Chondrocyte (in vitro differentiated cells): ENCODE measurements at regions not wholly inside any gene's neighbourhood (a gene's known extent, or its start where the extent isn't known, plus 50 kb on each side); places are given as distances from the start of the nearest gene placed in this dataset.

ENCODE experiments used
- DNase-seq: peaks from one replicate; pipeline ENCODE4 v3.0.0; 2021; ENCODE audit warnings: mixed read lengths, low spot score
- H3K27ac Mint-ChIP-seq: one replicate; pipeline ENCODE4 v1.8.0; 2021; ENCODE audit warnings: mild to moderate bottlenecking, moderate library complexity, mixed read lengths; ENCODE audit not compliant: unreplicated experiment
- H3K27me3 Mint-ChIP-seq: 2 replicates; pipeline ENCODE4 v1.8.0; 2021; ENCODE audit warnings: low read depth, mixed read lengths
- H3K36me3 Mint-ChIP-seq: 2 replicates; pipeline ENCODE4 v1.8.0; 2021; ENCODE audit warnings: low read depth, mixed read lengths
- H3K4me1 Mint-ChIP-seq: 2 replicates; pipeline ENCODE4 v1.8.0; 2021; ENCODE audit warnings: low read depth, mild to moderate bottlenecking, mixed read lengths
- H3K4me3 Mint-ChIP-seq: one replicate; pipeline ENCODE4 v1.8.0; 2021; ENCODE audit warnings: mild to moderate bottlenecking, moderate library complexity, mixed read lengths; ENCODE audit not compliant: unreplicated experiment
- H3K9me3 Mint-ChIP-seq: 2 replicates; pipeline ENCODE4 v1.8.0; 2021; ENCODE audit warnings: low read depth, mixed read lengths
- TF ChIP-seq, protein P1 (sequence below): fragments of 200-600 bp; sonication (generic); IDR thresholded peaks from 2 replicates; pipeline ENCODE4 v1.5.0; 2021; ENCODE audit warnings: antibody characterized with exemption, mild to moderate bottlenecking, moderate library complexity

DNA sequence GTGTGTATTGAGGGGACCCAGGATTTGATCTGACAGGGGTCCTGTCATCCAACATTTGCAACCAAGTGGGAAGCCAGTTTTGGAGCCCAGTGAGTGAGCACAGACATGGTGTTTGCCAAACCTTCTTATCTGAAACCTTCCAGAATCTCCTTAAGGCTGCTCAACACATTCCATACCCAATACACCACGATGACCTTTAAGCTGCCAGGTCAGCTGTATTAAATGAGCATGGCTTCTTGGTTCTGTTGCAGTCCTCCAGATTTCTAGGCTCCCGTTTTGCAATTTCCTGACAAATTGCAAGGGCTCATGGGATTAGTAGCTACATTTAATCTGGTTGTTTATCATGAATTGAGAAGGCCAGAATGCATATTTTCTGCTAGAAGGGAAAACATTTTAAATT is 124.2 kb upstream of the ATP10B start:
- no peaks in the 10 kb centered on the region for H3K4me1 Mint-ChIP-seq
- H3K27ac Mint-ChIP-seq: no peak overlapping the region
- no peak for DNase-seq
- no peaks in the 10 kb centered on the region for H3K9me3 Mint-ChIP-seq
- H3K27me3 Mint-ChIP-seq: peaks cover 6% of the 10 kb centered on the region
- H3K4me3 Mint-ChIP-seq: no peak overlapping the region
- H3K36me3 Mint-ChIP-seq: no peaks in the 10 kb centered on the region
- TF ChIP-seq, protein P1, sequence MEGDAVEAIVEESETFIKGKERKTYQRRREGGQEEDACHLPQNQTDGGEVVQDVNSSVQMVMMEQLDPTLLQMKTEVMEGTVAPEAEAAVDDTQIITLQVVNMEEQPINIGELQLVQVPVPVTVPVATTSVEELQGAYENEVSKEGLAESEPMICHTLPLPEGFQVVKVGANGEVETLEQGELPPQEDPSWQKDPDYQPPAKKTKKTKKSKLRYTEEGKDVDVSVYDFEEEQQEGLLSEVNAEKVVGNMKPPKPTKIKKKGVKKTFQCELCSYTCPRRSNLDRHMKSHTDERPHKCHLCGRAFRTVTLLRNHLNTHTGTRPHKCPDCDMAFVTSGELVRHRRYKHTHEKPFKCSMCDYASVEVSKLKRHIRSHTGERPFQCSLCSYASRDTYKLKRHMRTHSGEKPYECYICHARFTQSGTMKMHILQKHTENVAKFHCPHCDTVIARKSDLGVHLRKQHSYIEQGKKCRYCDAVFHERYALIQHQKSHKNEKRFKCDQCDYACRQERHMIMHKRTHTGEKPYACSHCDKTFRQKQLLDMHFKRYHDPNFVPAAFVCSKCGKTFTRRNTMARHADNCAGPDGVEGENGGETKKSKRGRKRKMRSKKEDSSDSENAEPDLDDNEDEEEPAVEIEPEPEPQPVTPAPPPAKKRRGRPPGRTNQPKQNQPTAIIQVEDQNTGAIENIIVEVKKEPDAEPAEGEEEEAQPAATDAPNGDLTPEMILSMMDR: no peak

DNA sequence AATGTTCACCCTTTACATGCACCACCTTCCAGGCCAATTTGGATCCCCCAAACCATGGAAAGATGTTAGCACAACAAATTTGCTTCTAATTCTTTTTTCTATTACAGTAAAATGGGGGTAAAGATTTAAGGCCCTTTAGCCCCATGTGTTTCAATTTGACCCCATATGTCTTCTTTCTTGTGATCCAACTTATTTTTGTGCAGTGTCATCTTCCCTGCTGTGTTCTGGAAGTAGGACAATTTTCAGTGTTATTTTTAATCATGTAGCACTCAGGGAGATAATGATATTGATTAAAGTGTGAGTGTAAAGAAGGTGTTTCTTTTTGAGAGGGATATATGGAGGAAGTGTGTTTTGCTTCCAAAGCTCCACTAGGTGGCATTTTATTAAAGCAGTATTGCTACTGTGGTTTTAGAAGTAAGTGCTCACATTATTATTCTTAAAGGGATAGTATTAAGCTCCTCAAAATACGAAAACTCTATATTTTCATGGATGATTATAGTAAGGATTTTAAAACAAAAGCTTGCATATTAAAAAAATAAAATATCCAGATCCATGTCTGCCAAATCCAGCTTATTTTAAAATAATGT is 118.7 kb upstream of the ATP10B start:
- Mint-ChIP-seq H3K27me3 (peaks cover 6% of the 10 kb centered on the region), H3K27ac (no peak overlapping the region), H3K4me3 (no peak overlapping the region)

DNA sequence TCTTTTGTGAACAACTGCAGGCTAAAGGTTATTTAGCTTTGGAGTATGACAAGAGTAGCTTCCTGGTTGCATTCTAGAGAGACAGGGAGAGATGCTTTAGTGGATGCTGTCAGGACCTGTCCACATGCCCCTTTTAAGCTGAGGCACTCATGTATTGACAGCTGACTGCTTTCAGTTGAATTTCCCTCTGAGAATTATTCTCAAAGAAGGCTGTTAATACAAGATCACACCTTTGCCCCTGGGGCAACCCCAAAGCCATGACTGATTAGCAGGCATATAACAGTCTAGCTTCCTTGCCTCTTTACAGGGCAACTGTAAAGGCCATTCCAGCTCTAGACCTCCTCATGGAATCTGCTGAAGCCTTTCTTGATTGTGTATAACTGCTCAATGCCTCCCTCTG is 117.6 kb upstream of the ATP10B start:
- no peaks in the 10 kb centered on the region for H3K36me3 Mint-ChIP-seq
- no peak overlapping the region for H3K4me3 Mint-ChIP-seq
- TF ChIP-seq, protein P1: no peak
- no peaks in the 10 kb centered on the region for H3K9me3 Mint-ChIP-seq
- no peak overlapping the region for H3K27ac Mint-ChIP-seq
- H3K4me1 Mint-ChIP-seq: no peaks in the 10 kb centered on the region
- no peak for DNase-seq
- H3K27me3 Mint-ChIP-seq: peaks cover 7% of the 10 kb centered on the region

More for the DNA sequence above, 118.7 kb upstream of the ATP10B start:
- Mint-ChIP-seq H3K4me1 (no peaks in the 10 kb centered on the region), H3K36me3 (no peaks in the 10 kb centered on the region), H3K9me3 (no peaks in the 10 kb centered on the region)
- TF ChIP-seq, protein P1: peak; percentile 42
- DNase-seq: no peak

DNA sequence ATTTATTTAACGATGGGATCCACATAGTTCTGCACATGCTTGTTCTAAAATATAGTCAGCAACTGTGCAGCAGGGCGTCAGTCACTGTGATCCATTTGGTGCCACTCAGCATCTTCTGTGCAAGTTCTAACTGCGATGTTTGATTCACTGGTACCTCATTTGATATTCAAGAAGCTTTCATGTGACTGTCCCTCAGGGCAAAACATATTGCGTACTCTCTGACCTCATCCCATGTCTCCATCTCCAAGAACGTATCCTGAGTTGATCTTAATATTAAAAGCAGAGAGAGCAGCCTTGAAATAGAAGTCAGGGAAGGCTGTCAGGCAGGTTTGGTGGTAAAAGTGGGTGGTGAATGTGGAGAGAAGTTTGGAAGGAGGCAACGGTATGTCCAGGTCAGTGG is 116.5 kb upstream of the ATP10B start:
- Mint-ChIP-seq H3K27ac (no peak overlapping the region), H3K27me3 (peaks cover 6% of the 10 kb centered on the region), H3K4me1 (no peaks in the 10 kb centered on the region), H3K36me3 (no peaks in the 10 kb centered on the region), H3K9me3 (no peaks in the 10 kb centered on the region), H3K4me3 (no peak overlapping the region)
- no peak for DNase-seq
- TF ChIP-seq, protein P1: no peak

DNA sequence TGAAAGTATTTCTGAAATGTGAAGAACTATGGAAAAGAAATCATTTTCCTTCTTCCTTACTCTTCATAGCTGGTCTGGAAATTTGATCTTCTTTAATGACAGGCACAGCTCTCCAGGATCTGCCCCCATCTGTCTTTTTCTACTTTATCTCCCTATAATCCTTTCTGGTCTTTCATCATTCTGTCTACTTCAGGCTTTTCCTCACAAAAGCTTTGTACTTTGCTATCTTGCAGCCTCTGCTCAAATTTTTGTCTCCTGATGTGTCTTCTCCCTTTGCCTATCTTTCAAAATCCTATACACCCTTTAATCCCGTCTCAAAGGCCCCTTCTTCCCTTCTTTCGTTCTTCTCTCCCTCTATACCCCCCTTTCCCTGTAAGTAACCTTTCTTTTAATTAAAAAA is 114.9 kb upstream of the ATP10B start:
- H3K27ac Mint-ChIP-seq: no peak overlapping the region
- H3K4me3 Mint-ChIP-seq: no peak overlapping the region
- H3K9me3 Mint-ChIP-seq: no peaks in the 10 kb centered on the region
- no peak for DNase-seq
- TF ChIP-seq, protein P1: no peak
- H3K27me3 Mint-ChIP-seq: peaks cover 3% of the 10 kb centered on the region
- no peaks in the 10 kb centered on the region for H3K4me1 Mint-ChIP-seq
- H3K36me3 Mint-ChIP-seq: no peaks in the 10 kb centered on the region
